Mesendoderm (in vitro differentiated cells): ENCODE measurements at regions not wholly inside any gene's neighbourhood (a gene's known extent, or its start where the extent isn't known, plus 50 kb on each side); places are given as distances from the start of the nearest gene placed in this dataset.

ENCODE experiments used
- DNase-seq: peaks from one replicate; pipeline ENCODE4 v3.0.0; 2013
- H2AK5ac ChIP-seq: 2 replicates; pipeline ENCODE4 v1.6.1; 2013; ENCODE audit warnings: low read length, inconsistent platforms
- H2BK120ac ChIP-seq: 2 replicates; pipeline ENCODE4 v1.6.1; 2013; ENCODE audit warnings: low read depth, mild to moderate bottlenecking, low read length, moderate library complexity, mixed read lengths
- H2BK15ac ChIP-seq: replicated peaks from 2 replicates; pipeline ENCODE4 v1.6.1; 2013; ENCODE audit warnings: low read depth, mild to moderate bottlenecking, moderate library complexity
- H2BK5ac ChIP-seq: 2 replicates; pipeline ENCODE4 v1.6.1; 2013; ENCODE audit warnings: low read length, inconsistent platforms
- H3K18ac ChIP-seq: 2 replicates; pipeline ENCODE4 v1.6.1; 2013; ENCODE audit warnings: mild to moderate bottlenecking, low read length, mixed read lengths
- H3K23ac ChIP-seq: one replicate; pipeline ENCODE4 v1.6.1; 2013; ENCODE audit warnings: low read length
- H3K27ac ChIP-seq: 2 replicates; pipeline ENCODE4 v1.5.1; 2013; ENCODE audit warnings: low read depth, mild to moderate bottlenecking, inconsistent platforms, low read length, moderate library complexity
- H3K27me3 ChIP-seq: 2 replicates; pipeline ENCODE4 v1.6.1; 2013; ENCODE audit warnings: low read length, control low read depth, mild to moderate bottlenecking, inconsistent platforms; ENCODE audit not compliant: insufficient read depth, poor library complexity
- H3K36me3 ChIP-seq: 2 replicates; pipeline ENCODE4 v1.6.1; 2013; ENCODE audit warnings: low read length, inconsistent platforms; ENCODE audit not compliant: control insufficient read depth, insufficient read depth
- H3K4ac ChIP-seq: one replicate; pipeline ENCODE4 v1.6.1; 2013; ENCODE audit warnings: low read depth, mild to moderate bottlenecking, low read length, moderate library complexity
- H3K4me1 ChIP-seq: 2 replicates; pipeline ENCODE4 v1.6.1; 2013; ENCODE audit warnings: low read depth, low read length, inconsistent platforms; ENCODE audit not compliant: control insufficient read depth
- H3K4me2 ChIP-seq: 2 replicates; pipeline ENCODE4 v1.6.1; 2013; ENCODE audit warnings: low read length
- H3K4me3 ChIP-seq: 2 replicates; pipeline ENCODE4 v1.5.1; 2013; ENCODE audit warnings: mild to moderate bottlenecking, low read length
- H3K56ac ChIP-seq: one replicate; pipeline ENCODE4 v1.6.1; 2013; ENCODE audit warnings: low read length
- H3K79me1 ChIP-seq: 2 replicates; pipeline ENCODE4 v1.6.1; 2013; ENCODE audit warnings: low read length, inconsistent platforms
- H3K79me2 ChIP-seq: 2 replicates; pipeline ENCODE4 v1.6.1; 2013; ENCODE audit warnings: mild to moderate bottlenecking, low read length; ENCODE audit not compliant: control insufficient read depth, insufficient read depth
- H3K9ac ChIP-seq: 2 replicates; pipeline ENCODE4 v1.6.1; 2013; ENCODE audit warnings: low read length, inconsistent platforms
- H4K5ac ChIP-seq: one replicate; pipeline ENCODE4 v1.6.1; 2013; ENCODE audit warnings: low read length
- H4K8ac ChIP-seq: one replicate; pipeline ENCODE4 v1.6.1; 2013; ENCODE audit warnings: low read depth, mild to moderate bottlenecking, control low read depth, low read length, moderate library complexity
- WGBS: extraction: QIAGEN DNeasy Blood & Tissue Kit; methylation state at CpG from one replicate; pipeline ENCODE4 v1.1.7; 2013; ENCODE audit warnings: low lambda C conversion rate, missing lambda C conversion rate; ENCODE audit not compliant: insufficient coverage; ENCODE audit errors: extremely low coverage; 5-methylcytosine and 5-hydroxymethylcytosine counted together

- Histone ChIP-seq H2BK15ac (no peak overlapping the region), H3K4me3 (no peak overlapping the region), H2AK5ac (peak overlapping the region; percentile 7), H3K4me2 (no peak overlapping the region), H3K79me1 (no peaks in the 10 kb centered on the region), H4K8ac (no peak overlapping the region), H3K4ac (no peak overlapping the region), H2BK5ac (no peak overlapping the region), H3K56ac (no peak overlapping the region), H3K23ac (no peak overlapping the region), H3K27ac (no peak overlapping the region), H2BK120ac (no peak overlapping the region), H3K4me1 (peaks cover 6% of the 10 kb centered on the region), H3K9ac (no peak overlapping the region), H4K5ac (no peak overlapping the region), H3K18ac (no peak overlapping the region), H3K36me3 (no peaks in the 10 kb centered on the region), H3K79me2 (no peaks in the 10 kb centered on the region), H3K27me3 (no peaks in the 10 kb centered on the region)
- no CpG with 5 or more reads among the region's 6 CpGs for WGBS
- no peak for DNase-seq
Measured at GRCh38 chr2:128782411-128783192, 463.9 kb upstream of the HS6ST1 start.

- DNase-seq = no peak
Measured at GRCh38 chr2:128783193-128783671, 464.6 kb upstream of the HS6ST1 start.

GRCh38 chr2:128783896-128784295 is 465.2 kb upstream of the HS6ST1 start:
- H3K27me3 ChIP-seq = no peaks in the 10 kb centered on the region
- no peaks in the 10 kb centered on the region for H3K36me3 ChIP-seq
- H3K79me2 ChIP-seq = no peaks in the 10 kb centered on the region
- H3K18ac ChIP-seq = no peak overlapping the region
- H3K4me2 ChIP-seq = no peak overlapping the region
- peaks cover 6% of the 10 kb centered on the region for H3K4me1 ChIP-seq
- no peak overlapping the region for H2AK5ac ChIP-seq
- H3K9ac ChIP-seq = no peak overlapping the region
- no peak overlapping the region for H2BK15ac ChIP-seq
- H3K56ac ChIP-seq = no peak overlapping the region
- no peaks in the 10 kb centered on the region for H3K79me1 ChIP-seq
- no peak overlapping the region for H2BK5ac ChIP-seq
- no peak overlapping the region for H3K4me3 ChIP-seq
- no peak overlapping the region for H4K8ac ChIP-seq
- H2BK120ac ChIP-seq = no peak overlapping the region
- no peak overlapping the region for H3K23ac ChIP-seq
- no peak for DNase-seq
- H3K4ac ChIP-seq = no peak overlapping the region
- no CpG with 5 or more reads among the region's 10 CpGs for WGBS
- H4K5ac ChIP-seq = no peak overlapping the region
- H3K27ac ChIP-seq = no peak overlapping the region

More at GRCh38 chr2:128783193-128783671, 464.6 kb upstream of the HS6ST1 start:
- no peaks in the 10 kb centered on the region for H3K79me1 ChIP-seq
- no peak overlapping the region for H3K18ac ChIP-seq
- no peaks in the 10 kb centered on the region for H3K27me3 ChIP-seq
- H3K4me2 ChIP-seq = no peak overlapping the region
- H4K5ac ChIP-seq = no peak overlapping the region
- no CpG with 5 or more reads among the region's 9 CpGs for WGBS
- H2BK5ac ChIP-seq = no peak overlapping the region
- no peak overlapping the region for H3K56ac ChIP-seq
- no peak overlapping the region for H3K4me3 ChIP-seq
- no peak overlapping the region for H2BK120ac ChIP-seq
- H3K4ac ChIP-seq = no peak overlapping the region
- H4K8ac ChIP-seq = no peak overlapping the region
- H3K4me1 ChIP-seq = peaks cover 6% of the 10 kb centered on the region
- no peak overlapping the region for H3K23ac ChIP-seq
- H3K9ac ChIP-seq = no peak overlapping the region
- no peaks in the 10 kb centered on the region for H3K79me2 ChIP-seq
- no peaks in the 10 kb centered on the region for H3K36me3 ChIP-seq
- H2BK15ac ChIP-seq = no peak overlapping the region
- H3K27ac ChIP-seq = no peak overlapping the region
- H2AK5ac ChIP-seq = no peak overlapping the region

GRCh38 chr2:128784626-128785306 is 466.1 kb upstream of the HS6ST1 start:
- no peaks in the 10 kb centered on the region for H3K36me3 ChIP-seq
- H4K5ac ChIP-seq = no peak overlapping the region
- no peak overlapping the region for H3K4me2 ChIP-seq
- no peak for DNase-seq
- no peak overlapping the region for H3K18ac ChIP-seq
- H3K27me3 ChIP-seq = no peaks in the 10 kb centered on the region
- no peak overlapping the region for H2BK15ac ChIP-seq
- H2BK120ac ChIP-seq = no peak overlapping the region
- no peak overlapping the region for H3K4ac ChIP-seq
- peaks cover 6% of the 10 kb centered on the region for H3K4me1 ChIP-seq
- H4K8ac ChIP-seq = no peak overlapping the region
- no peaks in the 10 kb centered on the region for H3K79me1 ChIP-seq
- H2BK5ac ChIP-seq = no peak overlapping the region
- H3K4me3 ChIP-seq = no peak overlapping the region
- no peak overlapping the region for H3K27ac ChIP-seq
- no CpG with 5 or more reads among the region's 18 CpGs for WGBS
- H3K9ac ChIP-seq = no peak overlapping the region
- H3K79me2 ChIP-seq = no peaks in the 10 kb centered on the region
- H3K23ac ChIP-seq = no peak overlapping the region
- peak overlapping the region; percentile 56 for H3K56ac ChIP-seq
- H2AK5ac ChIP-seq = peak overlapping the region; percentile 76

- Histone ChIP-seq H2AK5ac (no peak overlapping the region), H4K8ac (no peak overlapping the region), H4K5ac (no peak overlapping the region), H3K79me1 (no peaks in the 10 kb centered on the region), H3K36me3 (no peaks in the 10 kb centered on the region), H3K4me3 (no peak overlapping the region), H3K18ac (no peak overlapping the region), H3K56ac (peak overlapping the region; percentile 29), H3K27ac (no peak overlapping the region), H3K79me2 (no peaks in the 10 kb centered on the region), H3K27me3 (no peaks in the 10 kb centered on the region), H3K4me2 (no peak overlapping the region), H2BK15ac (no peak overlapping the region), H3K4ac (no peak overlapping the region), H3K23ac (no peak overlapping the region), H2BK120ac (no peak overlapping the region), H3K4me1 (peaks cover 6% of the 10 kb centered on the region), H2BK5ac (no peak overlapping the region), H3K9ac (no peak overlapping the region)
- whole genome bisulfite sequencing = no CpG with 5 or more reads among the region's 6 CpGs
- DNase-seq = peak; percentile 94
Measured at GRCh38 chr2:128786316-128786715, 467.6 kb upstream of the HS6ST1 start.
